GM21528 (cell line): ENCODE measurements at regions not wholly inside any gene's neighbourhood (a gene's known extent, or its start where the extent isn't known, plus 50 kb on each side); places are given as distances from the start of the nearest gene placed in this dataset.

Source experiments
- ATAC-seq: cut with Tn5 transposase; IDR thresholded peaks from one replicate; pipeline ENCODE4 v1.9.1; 2021; ENCODE audit warnings: mild to moderate bottlenecking, moderate library complexity; ENCODE audit not compliant: unreplicated experiment, low FRiP score

DNA sequence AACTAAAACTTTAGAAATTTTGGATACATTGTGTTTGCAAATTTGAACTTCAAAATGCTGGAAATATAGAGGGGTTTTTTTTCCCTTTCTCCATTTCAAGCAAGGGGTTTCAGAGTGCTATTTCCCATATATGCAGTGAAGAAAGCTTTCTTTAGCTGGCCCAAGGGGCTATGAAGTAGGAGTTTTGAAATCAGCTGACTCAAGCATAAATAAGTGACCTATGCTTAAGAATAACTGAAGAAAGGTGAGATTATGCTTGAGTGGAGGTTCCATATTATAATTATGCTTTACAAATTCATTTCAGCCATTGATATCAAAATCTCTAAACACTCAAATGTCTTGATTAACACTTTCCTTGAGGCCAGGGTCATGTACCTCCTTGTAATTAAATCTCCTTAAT, 51.0 kb upstream of the RBBP8 start:
- ATAC-seq: no peak

DNA sequence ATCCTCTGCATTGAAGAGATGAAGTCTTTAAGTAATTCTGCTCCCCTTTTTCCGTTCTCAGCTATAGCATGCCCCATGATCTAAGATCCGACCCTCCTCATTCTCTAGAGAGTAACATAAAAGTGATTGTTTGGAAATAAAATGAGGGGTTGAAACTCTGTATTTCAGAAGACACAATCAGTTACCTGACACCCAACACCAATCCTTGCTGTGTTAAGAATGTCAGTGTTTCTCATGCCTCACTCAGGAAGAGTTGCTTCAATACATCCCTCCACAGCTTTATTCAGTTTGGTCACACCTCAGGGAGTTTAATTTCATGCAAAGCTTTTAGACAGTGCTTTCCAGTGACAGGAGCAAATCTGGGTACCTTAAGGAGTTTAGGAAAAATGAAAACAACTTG, 49.9 kb upstream of the RBBP8 start:
- ATAC-seq: no peak
